GM12878 (cell line): ENCODE measurements at regions not wholly inside any gene's neighbourhood (a gene's known extent, or its start where the extent isn't known, plus 50 kb on each side); places are given as distances from the start of the nearest gene placed in this dataset.

Source experiments
- ATAC-seq: fragments of 200-7000 bp; cut with Tn5 transposase; 3 replicates; pipeline ENCODE4 v1.9.1; 2020; ENCODE audit warnings: mild to moderate bottlenecking, moderate library complexity
- BruUV-seq: library from RNA; stranded (reverse); fragments of 400-500 nt; replicated peaks from 2 replicates; lab custom pipeline; 2021; lab: Mats Ljungman, UMichigan
- CTCF ChIA-PET: fragments of 300-600 bp; sonication (Branson Sonifier 250); formaldehyde crosslinking; extraction: SDS; loops from one replicate; lab custom pipeline; 2021; ENCODE audit warnings: inconsistent platforms; lab: Yijun Ruan, JAX
- POLR2A ChIA-PET: fragments of 350-600 bp; formaldehyde crosslinking; extraction: SDS; loops from one replicate; lab custom pipeline; 2021; ENCODE audit warnings: inconsistent platforms; lab: Charles Lee
- RAD21 ChIA-PET: fragments of 300-600 bp; sonication (Branson Sonifier 250); formaldehyde crosslinking; loops from one replicate; lab custom pipeline; 2023; ENCODE audit warnings: antibody characterized with exemption; ENCODE audit not compliant: unreplicated experiment; lab: Charles Lee
- SMC1A ChIA-PET: fragments of 300-600 bp; sonication (Branson Sonifier 250); formaldehyde crosslinking; loops from one replicate; lab custom pipeline; 2023; ENCODE audit not compliant: unreplicated experiment, uncharacterized antibody; lab: Charles Lee
- DNase-seq: peaks from one replicate; pipeline ENCODE4 v3.0.0-alpha.2; 2011; ENCODE audit warnings: low read depth, low spot score
- FAIRE-seq: peaks from 3 replicates; lab custom pipeline; 2011; peaks lifted over from hg19 to GRCh38; lab: Jason Lieb, UNC
- H2AFZ ChIP-seq: 2 replicates; pipeline ENCODE4 v1.6.0; 2011; ENCODE audit warnings: low read depth, low read length, control low read depth; ENCODE audit not compliant: control insufficient read depth
- H3K27ac ChIP-seq: 2 replicates; pipeline ENCODE4 v1.5.1; 2011; ENCODE audit warnings: control low read depth; ENCODE audit not compliant: control insufficient read depth, insufficient read depth
- H3K27me3 ChIP-seq, 2 experiments: replicated peaks in 1 of 2; 2 replicates each; pipeline versions ENCODE4 v1.6.0 to v1.6.1; 2011; ENCODE audit warnings: low read length in 1 of 2; ENCODE audit not compliant: control insufficient read depth in 2 of 2, insufficient read depth in 2 of 2
- H3K36me3 ChIP-seq, 2 experiments: 2 replicates each; pipeline ENCODE4 v1.5.1; 2011; ENCODE audit warnings: low read length in 1 of 2; ENCODE audit not compliant: control insufficient read depth in 2 of 2, insufficient read depth in 2 of 2
- H3K4me1 ChIP-seq: 2 replicates; pipeline ENCODE4 v1.6.1; 2011; ENCODE audit warnings: mild to moderate bottlenecking, low read length, moderate library complexity, mixed read lengths; ENCODE audit not compliant: control insufficient read depth, insufficient read depth
- H3K4me2 ChIP-seq: 2 replicates; pipeline ENCODE4 v1.6.0; 2011; ENCODE audit warnings: control low read depth; ENCODE audit not compliant: control insufficient read depth, insufficient read depth
- H3K4me3 ChIP-seq: fragments of 200-600 bp; sonication (generic); 2 replicates; pipeline ENCODE4 v1.5.1; 2016
- H3K79me2 ChIP-seq: 2 replicates; pipeline ENCODE4 v1.6.0; 2011; ENCODE audit warnings: low read length; ENCODE audit not compliant: control insufficient read depth, insufficient read depth
- H3K9ac ChIP-seq: 2 replicates; pipeline ENCODE4 v1.8.0; 2011; ENCODE audit warnings: low read length, control low read depth, mixed read lengths; ENCODE audit not compliant: control insufficient read depth, insufficient read depth
- H3K9me3 ChIP-seq: replicated peaks from 3 replicates; pipeline ENCODE4 v1.5.1; 2011; ENCODE audit warnings: mild to moderate bottlenecking, low read length; ENCODE audit not compliant: control insufficient read depth, insufficient read depth
- H4K20me1 ChIP-seq: 2 replicates; pipeline ENCODE4 v1.6.0; 2011; ENCODE audit not compliant: control insufficient read depth, insufficient read depth
- CHD4 ChIP-seq: fragments of 200-600 bp; sonication (generic); IDR thresholded peaks from 2 replicates; pipeline ENCODE4 v1.6.1; 2016; ENCODE audit warnings: mild to moderate bottlenecking
- CREB1 ChIP-seq: IDR thresholded peaks from 2 replicates; pipeline ENCODE4 v1.6.1; 2012; ENCODE audit warnings: low read depth, mild to moderate bottlenecking, inconsistent platforms
- DPF2 ChIP-seq: fragments of 450-650 bp; IDR thresholded peaks from 2 replicates; pipeline ENCODE4 v1.6.1; 2017; ENCODE audit warnings: mild to moderate bottlenecking
- EED ChIP-seq: sonication (generic); IDR thresholded peaks from 2 replicates; pipeline ENCODE4 v1.6.1; 2016; ENCODE audit warnings: antibody characterized with exemption, low read depth
- HDAC2 ChIP-seq: fragments of 200-600 bp; sonication (generic); IDR thresholded peaks from 2 replicates; pipeline ENCODE4 v1.6.1; 2017
- IRF4 ChIP-seq: IDR thresholded peaks from 2 replicates; pipeline ENCODE4 v1.6.1; 2011; ENCODE audit warnings: low read depth, low read length
- JUNB ChIP-seq: IDR thresholded peaks from 2 replicates; pipeline ENCODE4 v1.6.1; 2016; ENCODE audit warnings: antibody characterized with exemption, mild to moderate bottlenecking
- MEF2B ChIP-seq: fragments of 450-650 bp; IDR thresholded peaks from 2 replicates; pipeline ENCODE4 v1.6.1; 2018; ENCODE audit warnings: mild to moderate bottlenecking, moderate library complexity; ENCODE audit not compliant: partially characterized antibody, poor library complexity, severe bottlenecking
- MLLT1 ChIP-seq: fragments of 450-650 bp; IDR thresholded peaks from 2 replicates; pipeline ENCODE4 v1.6.1; 2016; ENCODE audit warnings: mild to moderate bottlenecking
- NR2C2 ChIP-seq: IDR thresholded peaks from 2 replicates; pipeline ENCODE4 v1.6.1; 2011; ENCODE audit warnings: borderline replicate concordance, low read depth; ENCODE audit not compliant: control insufficient read depth, insufficient read length
- NRF1 ChIP-seq: conservative IDR thresholded peaks from 2 replicates; pipeline ENCODE4 v1.6.1; 2011; ENCODE audit warnings: mild to moderate bottlenecking, low read depth, low read length, improper control_type of control experiment
- RCOR1 ChIP-seq: conservative IDR thresholded peaks from 2 replicates; pipeline ENCODE4 v1.6.1; 2012; ENCODE audit warnings: low read depth, low read length, improper control_type of control experiment
- SREBF1 ChIP-seq: IDR thresholded peaks from 2 replicates; pipeline ENCODE4 v1.6.1; 2012; ENCODE audit warnings: mild to moderate bottlenecking, low read length
- WRNIP1 ChIP-seq: IDR thresholded peaks from 2 replicates; pipeline ENCODE4 v1.6.1; 2011; ENCODE audit warnings: low read depth, low read length, improper control_type of control experiment, borderline replicate concordance
- WGBS: methylation state at CpG from one replicate; pipeline ENCODE4 v1.1.6; 2016; ENCODE audit warnings: low lambda C conversion rate; ENCODE audit not compliant: insufficient replicate concordance, insufficient coverage; ENCODE audit errors: missing lambda C conversion rate; 5-methylcytosine and 5-hydroxymethylcytosine counted together
- in situ Hi-C: fragments of 300-500 bp; cut with MboI; formaldehyde crosslinking; loops from 9 replicates; pipeline ENCODE4 v1.14.3; 2018; ENCODE audit warnings: mixed read lengths
- intact Hi-C: fragments of 100-400 bp; cut with micrococcal nuclease; formaldehyde crosslinking; loops from one replicate; pipeline ENCODE4 v1.14.2; 2022; ENCODE audit not compliant: unreplicated experiment
- TF ChIP-seq, protein P1 (sequence below): fragments of 450-650 bp; conservative IDR thresholded peaks from 2 replicates; pipeline ENCODE4 v1.6.1; 2017; ENCODE audit warnings: mild to moderate bottlenecking, moderate library complexity

DNA sequence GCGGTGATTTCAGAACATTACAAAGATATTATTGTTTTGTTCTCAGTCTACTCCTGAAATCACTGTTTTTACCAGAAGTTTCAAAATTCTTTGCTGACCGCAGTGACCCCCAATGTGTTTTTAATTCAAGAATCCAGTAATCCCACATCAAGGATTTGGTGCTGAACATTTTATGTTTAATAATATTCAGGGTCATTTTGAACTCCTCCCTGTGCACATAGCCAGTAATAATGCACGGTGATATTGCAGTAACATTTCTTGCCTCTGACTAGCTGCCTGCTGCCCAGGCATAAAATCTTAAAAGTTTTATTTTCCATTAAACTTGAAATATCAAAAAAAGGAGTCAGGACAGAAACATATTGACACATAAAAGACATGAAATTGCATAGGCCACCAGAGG lies 443.4 kb upstream of the NCAM2 start (continued):
- TF ChIP-seq HDAC2 (no peak), NRF1 (no peak), MLLT1 (no peak), MEF2B (no peak)
- TF ChIP-seq, all 136 proteins: peak for 0

DNA sequence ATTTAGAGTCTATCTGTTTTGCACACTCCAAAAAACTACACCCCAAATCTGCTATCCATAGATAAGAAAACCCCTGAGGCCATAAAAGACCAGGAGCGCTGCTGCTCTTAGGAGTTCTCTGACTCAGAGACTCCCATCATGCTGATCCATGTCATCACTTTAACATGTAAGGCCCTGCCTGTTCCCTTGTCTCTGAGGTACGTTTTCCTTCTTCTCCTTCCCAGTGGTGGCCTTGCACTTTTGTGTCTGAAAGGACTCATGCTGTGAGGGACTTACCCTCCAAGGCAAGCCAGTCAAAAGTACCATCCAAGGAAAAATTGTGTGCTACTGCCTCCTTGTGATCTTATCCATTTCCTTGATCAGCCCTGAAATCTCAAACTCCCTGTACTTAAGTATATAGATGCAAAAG lies 427.4 kb upstream of the NCAM2 start:
- Histone ChIP-seq H4K20me1 (no peaks in the 10 kb centered on the region), H3K9ac (no peak overlapping the region), H3K4me3 (no peak overlapping the region), H3K4me2 (no peak overlapping the region), H3K4me1 (no peaks in the 10 kb centered on the region), H3K27me3 (no peaks in the 10 kb centered on the region)
- in situ Hi-C loops: no loop called here
- DNase-seq (no peak), FAIRE-seq (no peak)
- ChIA-PET SMC1A (no interaction called here), POLR2A (no interaction called here), CTCF (no interaction called here), RAD21 (no interaction called here)
- WGBS: 0% methylated on average over 1 of the region's 2 CpGs
- intact Hi-C loops: no loop called here
- TF ChIP-seq CHD4: no peak
- TF ChIP-seq, all 136 proteins: peak for 0
- no TSS peak for BruUV-seq
- ATAC-seq: no peak
- Histone ChIP-seq H3K36me3 (no peaks in the 10 kb centered on the region), H3K79me2 (no peaks in the 10 kb centered on the region), H3K9me3 (no peaks in the 10 kb centered on the region), H2AFZ (no peak overlapping the region), H3K27ac (no peak overlapping the region)

DNA sequence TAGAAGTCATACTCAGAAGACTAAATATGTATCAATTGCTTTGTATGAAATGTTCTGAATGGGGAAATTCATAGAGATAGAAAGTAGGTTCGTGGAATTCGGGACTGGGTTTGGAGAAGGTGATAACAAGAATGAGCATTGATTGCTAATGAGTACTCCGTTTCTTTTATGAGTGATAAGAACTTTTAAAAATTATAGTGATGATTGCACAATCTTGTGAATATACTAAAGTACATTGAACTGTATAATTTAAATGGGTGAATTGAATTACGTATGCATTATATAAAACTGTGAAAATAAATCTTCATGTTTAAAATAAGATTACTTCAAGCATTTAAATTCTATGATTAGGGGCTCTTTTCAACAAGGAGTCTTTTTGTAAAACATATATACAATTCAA lies 425.6 kb upstream of the NCAM2 start:
- FAIRE-seq: no peak
- intact Hi-C loops (no loop called here), in situ Hi-C loops (no loop called here)
- Histone ChIP-seq H3K9me3 (no peaks in the 10 kb centered on the region), H3K4me2 (no peak overlapping the region), H3K36me3 (no peaks in the 10 kb centered on the region), H3K4me1 (no peaks in the 10 kb centered on the region), H3K4me3 (no peak overlapping the region), H4K20me1 (no peaks in the 10 kb centered on the region), H3K27me3 (no peaks in the 10 kb centered on the region), H3K9ac (no peak overlapping the region), H3K79me2 (no peaks in the 10 kb centered on the region), H3K27ac (no peak overlapping the region), H2AFZ (no peak overlapping the region)
- ATAC-seq: no peak
- ChIA-PET SMC1A (no interaction called here), RAD21 (no interaction called here), POLR2A (no interaction called here), CTCF (no interaction called here)
- DNase-seq: no peak
- BruUV-seq: no TSS peak
- no peak for TF ChIP-seq NR2C2
- no peak for TF ChIP-seq SREBF1
- TF ChIP-seq CREB1: no peak
- no peak for TF ChIP-seq JUNB
- no peak for TF ChIP-seq DPF2
- no peak for TF ChIP-seq EED
- TF ChIP-seq, protein P1, sequence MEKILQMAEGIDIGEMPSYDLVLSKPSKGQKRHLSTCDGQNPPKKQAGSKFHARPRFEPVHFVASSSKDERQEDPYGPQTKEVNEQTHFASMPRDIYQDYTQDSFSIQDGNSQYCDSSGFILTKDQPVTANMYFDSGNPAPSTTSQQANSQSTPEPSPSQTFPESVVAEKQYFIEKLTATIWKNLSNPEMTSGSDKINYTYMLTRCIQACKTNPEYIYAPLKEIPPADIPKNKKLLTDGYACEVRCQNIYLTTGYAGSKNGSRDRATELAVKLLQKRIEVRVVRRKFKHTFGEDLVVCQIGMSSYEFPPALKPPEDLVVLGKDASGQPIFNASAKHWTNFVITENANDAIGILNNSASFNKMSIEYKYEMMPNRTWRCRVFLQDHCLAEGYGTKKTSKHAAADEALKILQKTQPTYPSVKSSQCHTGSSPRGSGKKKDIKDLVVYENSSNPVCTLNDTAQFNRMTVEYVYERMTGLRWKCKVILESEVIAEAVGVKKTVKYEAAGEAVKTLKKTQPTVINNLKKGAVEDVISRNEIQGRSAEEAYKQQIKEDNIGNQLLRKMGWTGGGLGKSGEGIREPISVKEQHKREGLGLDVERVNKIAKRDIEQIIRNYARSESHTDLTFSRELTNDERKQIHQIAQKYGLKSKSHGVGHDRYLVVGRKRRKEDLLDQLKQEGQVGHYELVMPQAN: no peak
- TF ChIP-seq RCOR1: no peak
- no peak for TF ChIP-seq IRF4
- TF ChIP-seq WRNIP1: no peak
- 11% methylated on average over 4 of the region's 4 CpGs for WGBS
